ENCODE measurements at regions not wholly inside any gene's neighbourhood (a gene's known extent, or its start where the extent isn't known, plus 50 kb on each side); places are given as distances from the start of the nearest gene placed in this dataset.

GRCh38 chr16:85344502-85345128 lies 232.3 kb upstream of the CIBAR2 start:
- TF ChIP-seq, protein P1, sequence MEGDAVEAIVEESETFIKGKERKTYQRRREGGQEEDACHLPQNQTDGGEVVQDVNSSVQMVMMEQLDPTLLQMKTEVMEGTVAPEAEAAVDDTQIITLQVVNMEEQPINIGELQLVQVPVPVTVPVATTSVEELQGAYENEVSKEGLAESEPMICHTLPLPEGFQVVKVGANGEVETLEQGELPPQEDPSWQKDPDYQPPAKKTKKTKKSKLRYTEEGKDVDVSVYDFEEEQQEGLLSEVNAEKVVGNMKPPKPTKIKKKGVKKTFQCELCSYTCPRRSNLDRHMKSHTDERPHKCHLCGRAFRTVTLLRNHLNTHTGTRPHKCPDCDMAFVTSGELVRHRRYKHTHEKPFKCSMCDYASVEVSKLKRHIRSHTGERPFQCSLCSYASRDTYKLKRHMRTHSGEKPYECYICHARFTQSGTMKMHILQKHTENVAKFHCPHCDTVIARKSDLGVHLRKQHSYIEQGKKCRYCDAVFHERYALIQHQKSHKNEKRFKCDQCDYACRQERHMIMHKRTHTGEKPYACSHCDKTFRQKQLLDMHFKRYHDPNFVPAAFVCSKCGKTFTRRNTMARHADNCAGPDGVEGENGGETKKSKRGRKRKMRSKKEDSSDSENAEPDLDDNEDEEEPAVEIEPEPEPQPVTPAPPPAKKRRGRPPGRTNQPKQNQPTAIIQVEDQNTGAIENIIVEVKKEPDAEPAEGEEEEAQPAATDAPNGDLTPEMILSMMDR (IDR thresholded peaks at IDR 0.05; ENCODE audit: poor library complexity, severe bottlenecking) = no peak
- TF ChIP-seq EZH2 (IDR thresholded peaks at IDR 0.05; ENCODE audit: borderline replicate concordance, insufficient read depth, low read length, poor library complexity, severe bottlenecking) (no peak), POLR2AphosphoS5 (IDR thresholded peaks at IDR 0.05) (no peak)
